GM12874 (cell line): ENCODE measurements at regions not wholly inside any gene's neighbourhood (a gene's known extent, or its start where the extent isn't known, plus 50 kb on each side); places are given as distances from the start of the nearest gene placed in this dataset.

Source experiments
- TF ChIP-seq, protein P1 (sequence below): IDR thresholded peaks from 2 replicates; pipeline ENCODE4 v1.5.1; 2011; ENCODE audit warnings: low read depth, mild to moderate bottlenecking, control low read depth, low read length, moderate library complexity; ENCODE audit not compliant: insufficient read depth

DNA sequence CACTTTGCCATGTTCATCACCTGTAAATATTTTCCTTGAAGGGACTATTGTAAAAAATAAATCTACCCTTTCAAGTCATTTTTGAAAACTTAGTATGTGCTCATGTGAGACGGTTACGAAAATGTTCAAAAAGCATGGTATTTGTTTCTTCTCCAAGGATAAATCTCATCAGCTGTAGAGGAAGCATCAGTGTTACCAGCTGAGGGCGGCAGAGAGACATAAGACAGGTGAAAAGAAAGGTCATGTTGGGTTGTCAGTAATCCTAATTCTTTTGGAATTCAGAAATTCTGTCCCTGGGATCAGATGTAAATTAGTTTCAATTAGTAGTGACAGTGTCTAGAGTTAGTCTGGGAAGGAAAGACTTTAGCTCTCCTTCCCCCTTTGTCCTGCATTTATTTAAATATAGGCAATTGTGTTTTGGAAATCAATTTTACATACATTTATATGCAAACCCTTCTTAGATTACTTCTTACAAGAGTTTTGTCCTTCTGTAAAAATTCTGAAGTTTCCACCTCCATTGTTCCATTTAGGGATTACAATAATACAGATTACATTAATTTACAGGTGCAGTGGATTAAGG lies 791.9 kb upstream of the CDH6 start:
- TF ChIP-seq, protein P1, sequence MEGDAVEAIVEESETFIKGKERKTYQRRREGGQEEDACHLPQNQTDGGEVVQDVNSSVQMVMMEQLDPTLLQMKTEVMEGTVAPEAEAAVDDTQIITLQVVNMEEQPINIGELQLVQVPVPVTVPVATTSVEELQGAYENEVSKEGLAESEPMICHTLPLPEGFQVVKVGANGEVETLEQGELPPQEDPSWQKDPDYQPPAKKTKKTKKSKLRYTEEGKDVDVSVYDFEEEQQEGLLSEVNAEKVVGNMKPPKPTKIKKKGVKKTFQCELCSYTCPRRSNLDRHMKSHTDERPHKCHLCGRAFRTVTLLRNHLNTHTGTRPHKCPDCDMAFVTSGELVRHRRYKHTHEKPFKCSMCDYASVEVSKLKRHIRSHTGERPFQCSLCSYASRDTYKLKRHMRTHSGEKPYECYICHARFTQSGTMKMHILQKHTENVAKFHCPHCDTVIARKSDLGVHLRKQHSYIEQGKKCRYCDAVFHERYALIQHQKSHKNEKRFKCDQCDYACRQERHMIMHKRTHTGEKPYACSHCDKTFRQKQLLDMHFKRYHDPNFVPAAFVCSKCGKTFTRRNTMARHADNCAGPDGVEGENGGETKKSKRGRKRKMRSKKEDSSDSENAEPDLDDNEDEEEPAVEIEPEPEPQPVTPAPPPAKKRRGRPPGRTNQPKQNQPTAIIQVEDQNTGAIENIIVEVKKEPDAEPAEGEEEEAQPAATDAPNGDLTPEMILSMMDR = no peak

DNA sequence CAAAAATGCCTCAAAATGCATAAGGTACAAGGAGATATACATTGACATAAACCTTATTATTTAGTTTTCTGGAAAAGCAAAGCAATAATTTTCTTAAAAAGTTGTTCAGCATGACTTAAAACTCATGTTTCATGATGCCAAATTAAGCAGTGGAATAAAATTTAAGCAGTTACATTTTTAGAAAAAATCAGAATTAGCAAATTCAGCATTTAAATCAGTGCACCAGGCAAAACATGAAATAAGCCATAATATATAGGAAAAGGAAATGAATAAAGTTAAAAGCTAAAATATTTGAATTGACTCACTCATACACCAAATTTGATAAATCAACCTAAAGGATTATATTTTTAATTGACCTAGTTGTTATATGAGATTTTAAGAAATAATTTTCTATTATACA lies 795.1 kb upstream of the CDH6 start:
- TF ChIP-seq, protein P1 = no peak

DNA sequence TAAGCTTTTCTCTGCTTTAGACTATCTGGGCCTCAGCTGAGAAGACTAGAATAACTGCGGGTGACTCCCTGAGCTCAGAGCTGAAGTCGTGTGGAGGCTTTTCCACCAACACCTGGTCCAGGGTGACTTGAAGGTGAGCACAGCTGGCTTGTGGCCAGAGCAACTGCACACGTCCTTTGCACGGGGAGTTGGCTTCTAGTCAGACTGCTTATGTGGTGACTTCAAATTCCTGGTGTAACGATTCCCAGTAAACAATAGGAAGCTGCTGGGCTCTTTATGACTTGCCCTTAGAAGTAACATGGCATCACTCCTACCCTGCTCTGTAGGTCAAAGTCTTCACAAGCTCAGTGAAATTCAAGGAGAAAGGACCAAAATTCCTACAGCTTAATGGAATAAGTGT lies 800.6 kb upstream of the CDH6 start:
- TF ChIP-seq, protein P1 = no peak

DNA sequence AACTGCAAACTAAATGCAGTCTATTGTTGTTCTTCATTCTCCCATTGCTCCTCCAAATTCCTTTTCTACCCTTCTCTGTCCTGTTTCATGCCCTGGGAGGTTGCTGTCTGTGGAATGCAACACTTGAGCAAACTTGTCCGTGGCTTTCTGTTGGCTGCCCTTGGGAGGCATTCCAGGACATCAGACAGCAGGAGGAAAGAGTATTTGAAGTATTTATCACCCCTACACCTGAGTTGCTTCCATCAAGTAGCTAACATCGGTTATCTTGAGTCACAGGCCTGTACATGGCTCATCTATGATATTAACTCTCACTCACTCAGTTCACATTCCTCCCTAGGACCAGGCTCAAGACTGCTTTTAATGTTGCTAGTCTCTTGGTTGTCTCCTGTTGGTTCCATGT lies 803.4 kb upstream of the CDH6 start:
- TF ChIP-seq, protein P1 = no peak

DNA sequence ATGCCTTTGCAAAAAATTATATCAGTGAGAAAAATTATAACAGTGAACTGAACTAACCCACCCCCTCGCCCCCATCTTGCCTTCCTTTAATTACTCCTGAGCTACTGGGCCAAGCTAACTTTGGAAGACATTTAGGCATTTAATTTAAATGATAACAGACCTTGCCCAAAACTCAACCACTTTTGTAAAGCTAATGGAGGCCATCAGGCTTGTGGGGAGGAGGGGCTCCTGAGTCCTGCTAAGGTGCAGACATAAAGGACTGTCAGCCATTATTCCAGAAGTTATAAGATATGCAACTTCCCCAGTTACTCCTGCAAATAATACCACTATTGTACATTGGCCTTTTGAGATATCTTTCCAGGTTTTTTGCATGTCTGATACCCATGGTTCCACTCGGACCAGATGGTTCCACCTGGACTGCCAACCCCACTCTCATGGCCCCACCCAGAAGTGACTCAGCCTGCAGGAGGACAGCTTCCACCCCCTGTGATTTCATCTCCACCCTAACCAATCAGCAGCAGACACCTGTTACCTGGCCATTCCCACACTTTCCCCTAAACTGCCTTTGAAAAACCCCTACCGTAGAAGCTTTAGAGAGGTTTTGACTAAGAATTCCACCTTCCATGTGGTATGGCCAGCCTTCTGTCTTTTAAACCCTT lies 805.4 kb upstream of the CDH6 start:
- TF ChIP-seq, protein P1 = no peak

DNA sequence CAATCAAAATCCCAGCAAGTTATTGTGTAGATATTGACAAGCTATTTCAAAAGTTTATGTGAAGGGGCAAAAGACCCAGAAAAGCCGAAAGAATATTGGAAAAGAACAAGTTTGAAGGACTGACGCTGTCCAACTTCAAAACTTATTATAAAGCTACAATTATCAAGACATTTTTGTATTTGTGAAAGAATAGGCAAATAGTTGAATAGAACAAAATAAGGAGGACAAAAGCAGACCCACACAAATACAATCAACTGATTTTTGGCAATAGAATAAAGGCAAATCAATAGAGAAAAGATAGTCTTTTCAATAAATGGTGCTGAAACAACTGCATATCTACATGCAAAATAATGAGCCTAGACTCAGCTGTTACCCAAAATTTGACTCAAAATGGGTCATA lies 807.7 kb upstream of the CDH6 start:
- TF ChIP-seq, protein P1 = no peak

DNA sequence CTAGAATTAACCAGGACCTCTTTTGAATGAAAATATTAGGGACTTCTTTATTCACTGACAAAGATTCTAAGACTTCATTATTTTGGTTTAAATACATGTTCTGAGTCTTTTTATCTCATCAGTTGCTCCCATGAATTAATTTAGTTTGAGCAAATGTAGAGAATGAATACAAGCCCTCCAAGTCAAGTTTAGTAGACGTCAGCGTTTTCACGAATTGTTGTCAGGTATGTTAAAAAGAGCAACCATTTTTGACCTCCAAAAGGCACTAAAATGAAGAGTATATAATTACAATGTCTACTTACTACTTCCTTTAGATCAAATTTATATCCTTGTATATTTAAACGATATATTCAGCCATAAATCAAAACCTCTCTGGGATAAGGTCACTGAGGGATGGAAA lies 809.3 kb upstream of the CDH6 start:
- TF ChIP-seq, protein P1 = no peak

DNA sequence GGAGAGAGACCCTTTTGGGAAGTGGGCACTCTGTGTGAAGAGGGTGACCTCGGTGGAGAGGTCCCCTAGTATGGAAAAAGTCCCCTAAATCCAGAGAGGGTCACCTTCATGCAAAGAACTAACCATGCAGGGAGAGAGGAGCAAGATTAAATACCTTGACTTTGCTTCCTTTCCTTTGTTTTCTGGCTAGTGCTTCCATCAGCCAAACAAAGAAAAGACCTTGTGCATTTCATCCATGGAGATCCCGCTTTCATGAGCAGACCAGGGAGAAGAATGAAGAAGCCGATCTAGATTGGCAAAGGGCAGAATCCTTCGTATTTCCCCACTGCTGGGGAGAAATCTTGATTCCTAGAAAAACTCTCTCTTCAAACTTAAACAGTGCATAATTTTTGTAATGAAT lies 813.3 kb upstream of the CDH6 start:
- TF ChIP-seq, protein P1 = no peak
